SK-N-SH (cell line): ENCODE measurements at regions not wholly inside any gene's neighbourhood (a gene's known extent, or its start where the extent isn't known, plus 50 kb on each side); places are given as distances from the start of the nearest gene placed in this dataset.

Source experiments
- CTCF ChIA-PET: fragments of 300-600, 350-600 bp; formaldehyde crosslinking; extraction: SDS; loops from one replicate; lab custom pipeline; 2021; lab: Yijun Ruan, JAX
- POLR2A ChIA-PET: fragments of 350-600 bp; sonication (Branson Sonifier 250); formaldehyde crosslinking; extraction: SDS; loops from one replicate; lab custom pipeline; 2020; ENCODE audit warnings: antibody characterized with exemption, inconsistent platforms; lab: Yijun Ruan, JAX
- DNase-seq: peaks from one replicate; pipeline ENCODE4 v3.0.0; 2012
- H2AFZ ChIP-seq: fragments of 200-600 bp; sonication (generic); 2 replicates; pipeline ENCODE4 v1.8.1; 2016; ENCODE audit warnings: antibody characterized with exemption, mild to moderate bottlenecking, low read depth
- H3F3A ChIP-seq: fragments of 200-600 bp; sonication (generic); replicated peaks from 2 replicates; pipeline ENCODE3; 2016; ENCODE audit warnings: antibody characterized with exemption, mild to moderate bottlenecking; ENCODE audit not compliant: insufficient read depth
- H3K27ac ChIP-seq, 2 experiments: fragments of 200-500 bp in 1 of 2; fragments of 200-600 bp in 1 of 2; sonication (Bioruptor generic) in 1 of 2; sonication (generic), shearing (Covaris generic) in 1 of 2; 2 replicates each; pipeline versions ENCODE4 v1.5.1 to v1.6.1; 2014 to 2016; ENCODE audit warnings: low read depth in 2 of 2, inconsistent platforms in 1 of 2, low read length in 1 of 2, mild to moderate bottlenecking in 1 of 2, mixed read lengths in 1 of 2
- H3K27me3 ChIP-seq: fragments of 200-600 bp; sonication (generic), shearing (Covaris generic); 2 replicates; pipeline ENCODE4 v1.6.1; 2016; ENCODE audit warnings: mixed run types; ENCODE audit not compliant: insufficient read depth
- H3K36me3 ChIP-seq, 2 experiments: fragments of 200-500 bp in 1 of 2; fragments of 200-600 bp in 1 of 2; sonication (Bioruptor generic) in 1 of 2; sonication (generic) in 1 of 2; replicated peaks in 1 of 2; 2 replicates each; pipeline versions ENCODE3 to v1.5.1; 2014 to 2016; ENCODE audit warnings: low read length in 1 of 2, mild to moderate bottlenecking in 1 of 2; ENCODE audit not compliant: insufficient read depth in 2 of 2, control insufficient read depth in 1 of 2
- H3K4me1 ChIP-seq, 2 experiments: fragments of 200-500 bp in 1 of 2; fragments of 200-600 bp in 1 of 2; sonication (Bioruptor generic) in 1 of 2; sonication (generic), shearing (Covaris generic) in 1 of 2; 2 replicates each; pipeline versions ENCODE4 v1.5.1 to v1.6.1; 2014 to 2016; ENCODE audit warnings: low read depth in 1 of 2, low read length in 1 of 2, mixed run types in 1 of 2; ENCODE audit not compliant: insufficient read depth in 2 of 2, control insufficient read depth in 1 of 2
- H3K4me2 ChIP-seq: fragments of 200-600 bp; sonication (generic), shearing (Covaris generic); 2 replicates; pipeline ENCODE4 v1.6.1; 2017; ENCODE audit warnings: mixed run types
- H3K4me3 ChIP-seq, 2 experiments: fragments of 200-500 bp in 1 of 2; fragments of 200-600 bp in 1 of 2; sonication (Bioruptor generic) in 1 of 2; sonication (generic), shearing (Covaris generic) in 1 of 2; 2 replicates each; pipeline versions ENCODE4 v1.5.1 to v1.8.1; 2014 to 2016; ENCODE audit warnings: low read depth in 2 of 2, inconsistent platforms in 1 of 2, low read length in 1 of 2, mild to moderate bottlenecking in 1 of 2, mixed read lengths in 1 of 2, moderate library complexity in 1 of 2
- H3K79me2 ChIP-seq: fragments of 200-600 bp; sonication (generic); 2 replicates; pipeline ENCODE4 v1.8.1; 2017; ENCODE audit warnings: mild to moderate bottlenecking; ENCODE audit not compliant: insufficient read depth
- H3K9ac ChIP-seq: fragments of 200-600 bp; sonication (generic); 2 replicates; pipeline ENCODE4 v1.6.1; 2017; ENCODE audit warnings: mixed run types
- H3K9me2 ChIP-seq: fragments of 200-600 bp; sonication (generic); 2 replicates; pipeline ENCODE4 v1.6.1; 2017; ENCODE audit warnings: mixed run types
- H3K9me3 ChIP-seq: fragments of 200-600 bp; sonication (generic); 2 replicates; pipeline ENCODE4 v1.6.1; 2017; ENCODE audit warnings: mixed run types, mild to moderate bottlenecking, moderate library complexity
- H4K20me1 ChIP-seq: fragments of 200-600 bp; sonication (generic); 2 replicates; pipeline ENCODE4 v1.6.1; 2017; ENCODE audit warnings: mild to moderate bottlenecking, mixed run types; ENCODE audit not compliant: insufficient read depth
- CHD2 ChIP-seq: fragments of 150-350 bp; IDR thresholded peaks from 2 replicates; pipeline ENCODE4 v1.6.1; 2018; ENCODE audit warnings: low read length; ENCODE audit not compliant: partially characterized antibody
- CTCF ChIP-seq: fragments of 200-600 bp; sonication (generic); IDR thresholded peaks from 2 replicates; pipeline ENCODE4 v1.6.1; 2017; ENCODE audit warnings: antibody characterized with exemption, mild to moderate bottlenecking, moderate library complexity
- ELF1 ChIP-seq: IDR thresholded peaks from 2 replicates; pipeline ENCODE4 v1.4.0; 2012
- EZH2phosphoT487 ChIP-seq: fragments of 200-600 bp; sonication (generic); IDR thresholded peaks from 2 replicates; pipeline ENCODE4 v1.6.1; 2017; ENCODE audit warnings: low read depth, mixed run types, mild to moderate bottlenecking, antibody characterized with exemption, moderate library complexity, borderline replicate concordance
- FOSL2 ChIP-seq: IDR thresholded peaks from 2 replicates; pipeline ENCODE4 v1.4.0; 2012; ENCODE audit warnings: low read depth, mild to moderate bottlenecking, moderate library complexity, borderline replicate concordance
- FOXJ3 ChIP-seq: sonication (generic); formaldehyde crosslinking; IDR thresholded peaks from 2 replicates; pipeline ENCODE4 v1.5.1; 2020; ENCODE audit warnings: mild to moderate bottlenecking, missing genetic modification reagents
- FOXM1 ChIP-seq: IDR thresholded peaks from 2 replicates; pipeline ENCODE4 v1.4.0; 2012; ENCODE audit warnings: low read depth, mild to moderate bottlenecking
- GABPA ChIP-seq: IDR thresholded peaks from 2 replicates; pipeline ENCODE4 v1.4.0; 2012; ENCODE audit warnings: low read depth, mild to moderate bottlenecking
- GATA2 ChIP-seq: sonication (generic); formaldehyde crosslinking; IDR thresholded peaks from 2 replicates; pipeline ENCODE4 v1.5.0; 2020; ENCODE audit warnings: mild to moderate bottlenecking, missing genetic modification reagents
- JUND ChIP-seq: IDR thresholded peaks from 2 replicates; pipeline ENCODE4 v1.4.0; 2012
- MAX ChIP-seq: IDR thresholded peaks from 2 replicates; pipeline ENCODE4 v1.4.0; 2012; ENCODE audit warnings: low read depth
- MEF2A ChIP-seq: IDR thresholded peaks from 2 replicates; pipeline ENCODE4 v1.4.0; 2012; ENCODE audit warnings: low read depth, borderline replicate concordance
- MXI1 ChIP-seq: IDR thresholded peaks from 2 replicates; pipeline ENCODE4 v1.6.1; 2012; ENCODE audit warnings: mild to moderate bottlenecking, low read depth, low read length, improper control_type of control experiment
- NFIC ChIP-seq: IDR thresholded peaks from 2 replicates; pipeline ENCODE4 v1.4.0; 2012; ENCODE audit warnings: borderline replicate concordance
- NRF1 ChIP-seq: IDR thresholded peaks from 2 replicates; pipeline ENCODE4 v1.6.1; 2012; ENCODE audit warnings: low read depth, mild to moderate bottlenecking, low read length
- POLR2AphosphoS5 ChIP-seq: IDR thresholded peaks from 2 replicates; pipeline ENCODE4 v1.6.1; 2012; ENCODE audit warnings: low read depth, low read length
- RCOR1 ChIP-seq: fragments of 150-350 bp; IDR thresholded peaks from 2 replicates; pipeline ENCODE4 v1.6.1; 2017; ENCODE audit warnings: antibody characterized with exemption, low read length
- RXRA ChIP-seq: IDR thresholded peaks from 2 replicates; pipeline ENCODE4 v1.4.0; 2012; ENCODE audit warnings: low read depth, mild to moderate bottlenecking, borderline replicate concordance
- SMC3 ChIP-seq: IDR thresholded peaks from 2 replicates; pipeline ENCODE4 v1.6.1; 2012; ENCODE audit warnings: low read depth, low read length, improper control_type of control experiment
- TAF1 ChIP-seq: IDR thresholded peaks from 2 replicates; pipeline ENCODE4 v1.6.1; 2012; ENCODE audit warnings: low read depth, mild to moderate bottlenecking, low read length, moderate library complexity, borderline replicate concordance
- TCF12 ChIP-seq: IDR thresholded peaks from 2 replicates; pipeline ENCODE4 v1.4.0; 2012
- TEAD4 ChIP-seq: IDR thresholded peaks from 2 replicates; pipeline ENCODE4 v1.4.0; 2012; ENCODE audit warnings: mild to moderate bottlenecking, borderline replicate concordance; ENCODE audit not compliant: insufficient read depth
- YY1 ChIP-seq: IDR thresholded peaks from 2 replicates; pipeline ENCODE4 v1.4.0; 2012; ENCODE audit warnings: low read depth, mild to moderate bottlenecking
- ZBTB33 ChIP-seq: IDR thresholded peaks from 2 replicates; pipeline ENCODE4 v1.4.0; 2012; ENCODE audit warnings: low read depth, borderline replicate concordance
- WGBS: methylation state at CpG from one replicate; pipeline ENCODE4 v1.1.6; 2017; ENCODE audit warnings: low lambda C conversion rate; 5-methylcytosine and 5-hydroxymethylcytosine counted together

GRCh38 chr2:58594762-58595161, 353.6 kb upstream of the FANCL start:
- POLR2A ChIA-PET: no interaction called here
- TF ChIP-seq TAF1 (no peak), TEAD4 (no peak), SMC3 (no peak), CHD2 (no peak), MXI1 (no peak), MEF2A (no peak), TCF12 (no peak), FOSL2 (no peak), NRF1 (no peak), YY1 (no peak), RXRA (no peak), EZH2phosphoT487 (no peak), JUND (no peak)
- TF ChIP-seq, all 33 proteins: peak for 0
- Histone ChIP-seq H4K20me1 (no peaks in the 10 kb centered on the region), H3K36me3 (no peaks in the 10 kb centered on the region), H3K27ac (peak overlapping the region in 1 of 2 experiments; percentile 25; a peak in 1 of 4 replicates), H3K27me3 (no peaks in the 10 kb centered on the region), H3K9me3 (no peaks in the 10 kb centered on the region), H3K4me1 (peaks cover 5% of the 10 kb centered on the region in 2 experiments; a peak in 3 of 4 replicates), H3K4me2 (no peak overlapping the region), H2AFZ (no peak overlapping the region), H3K4me3 (no peak overlapping the region), H3K9ac (no peak overlapping the region; the same call in 1 of the 2 replicates), H3K79me2 (no peaks in the 10 kb centered on the region), H3F3A (no peaks in the 10 kb centered on the region), H3K9me2 (no peaks in the 10 kb centered on the region)
- no peak for DNase-seq
- CTCF ChIA-PET: interaction anchor here (0.5 to 0.7 kb wide), 2 partner anchors 8 to 35 kb away, joined by 3 read pairs; no protein-coding TSS in a partner anchor

- H3K79me2 ChIP-seq: no peaks in the 10 kb centered on the region
- H3K27ac ChIP-seq: no peak overlapping the region
- H3K9me2 ChIP-seq: no peaks in the 10 kb centered on the region
- H3K36me3 ChIP-seq: no peaks in the 10 kb centered on the region
- H3K4me2 ChIP-seq: no peak overlapping the region
- H3K4me3 ChIP-seq: no peak overlapping the region
- H3F3A ChIP-seq: no peaks in the 10 kb centered on the region
- peaks cover 5% of the 10 kb centered on the region in 2 experiments; a peak in 3 of 4 replicates for H3K4me1 ChIP-seq
- no peaks in the 10 kb centered on the region for H3K9me3 ChIP-seq
- ChIA-PET POLR2A (no interaction called here), CTCF (interaction anchor here (0.5 to 0.7 kb wide), 2 partner anchors 9 to 36 kb away, joined by 3 read pairs; no protein-coding TSS in a partner anchor)
- H4K20me1 ChIP-seq: no peaks in the 10 kb centered on the region
- DNase-seq: peak; percentile 34
- H3K27me3 ChIP-seq: no peaks in the 10 kb centered on the region
- no peak overlapping the region for H2AFZ ChIP-seq
- H3K9ac ChIP-seq: no peak overlapping the region; the same call in 1 of the 2 replicates
- WGBS: 42% methylated on average over 4 of the region's 4 CpGs
- TF ChIP-seq CTCF (peak; percentile 46), POLR2AphosphoS5 (no peak), FOXM1 (no peak), GATA2 (0 out of 2 replicates have a peak, but pooled peaks have one; percentile 25), NFIC (peak; percentile 51), SMC3 (no peak), NRF1 (no peak), MAX (no peak), TEAD4 (no peak), ZBTB33 (no peak), MEF2A (no peak), GABPA (no peak), ELF1 (no peak), EZH2phosphoT487 (no peak), FOXJ3 (no peak), YY1 (no peak), RCOR1 (no peak), MXI1 (no peak), RXRA (no peak)
Observed at GRCh38 chr2:58594175-58594574, 353.1 kb upstream of the FANCL start.
